Natural killer cell treated with Interleukin-12 subunit alpha and Interleukin-12 subunit beta and Interleukin-15 and Interleukin-18, amount 100 ng/mL, for 72 hours (primary cell): ENCODE measurements at regions not wholly inside any gene's neighbourhood (a gene's known extent, or its start where the extent isn't known, plus 50 kb on each side); places are given as distances from the start of the nearest gene placed in this dataset.

Experiments used
- ATAC-seq, 2 donors: fragments of 150-1000 bp; cut with Tn5 transposase in 1 of 2; sonication (Bioruptor Pico), chemical (Tn5 transposase) in 1 of 2; 2 replicates each; pipeline ENCODE4 v1.10.0; 2021
- DNase-seq: peaks from one replicate; pipeline ENCODE4 v3.0.0; 2022; ENCODE audit warnings: low spot score
- H3K27ac Mint-ChIP-seq, 2 donors: 1 replicate in 1 of 2; 2 replicates in 1 of 2; pipeline ENCODE4 v1.8.0; 2022; ENCODE audit warnings: mixed read lengths in 2 of 2, mild to moderate bottlenecking in 1 of 2, moderate library complexity in 1 of 2
- H3K27me3 Mint-ChIP-seq, 2 donors: 1 replicate in 1 of 2; 2 replicates in 1 of 2; pipeline ENCODE4 v1.8.0; 2022; ENCODE audit warnings: mixed read lengths in 2 of 2
- H3K36me3 Mint-ChIP-seq: one replicate; pipeline ENCODE4 v1.8.0; 2022; ENCODE audit warnings: mixed read lengths
- H3K4me1 Mint-ChIP-seq, 2 donors: 1 replicate in 1 of 2; 2 replicates in 1 of 2; pipeline ENCODE4 v1.8.0; 2022; ENCODE audit warnings: low read depth in 2 of 2, mixed read lengths in 2 of 2, mild to moderate bottlenecking in 1 of 2
- H3K4me3 Mint-ChIP-seq: one replicate; pipeline ENCODE4 v1.8.0; 2022; ENCODE audit warnings: mixed read lengths
- H3K9me3 Mint-ChIP-seq: 2 replicates; pipeline ENCODE4 v1.8.0; 2022; ENCODE audit warnings: mixed read lengths

DNA sequence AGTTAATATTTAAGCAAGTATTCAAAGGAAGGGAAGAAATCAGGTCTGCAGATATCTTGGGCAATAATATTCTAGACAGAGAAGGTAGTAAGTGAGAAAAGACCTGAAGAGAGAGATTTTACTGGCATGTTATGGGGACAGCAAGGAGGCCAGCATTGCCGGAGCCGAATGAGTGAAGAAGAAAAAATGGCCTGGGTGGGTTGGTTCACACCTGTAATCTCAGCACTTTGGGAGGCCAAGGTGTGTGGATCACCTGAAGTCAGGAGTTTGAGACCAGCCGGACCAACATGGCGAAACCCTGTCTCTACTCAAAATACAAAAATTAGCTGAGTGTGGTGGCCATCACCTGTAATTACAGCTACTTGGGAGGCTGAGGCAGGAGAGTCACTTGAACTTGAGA, 164.7 kb downstream of the VGLL3 start:
- no peaks in the 10 kb centered on the region for H3K4me1 Mint-ChIP-seq
- no peak for ATAC-seq
- peaks cover 15% of the 10 kb centered on the region for H3K9me3 Mint-ChIP-seq
- DNase-seq = no peak
- no peak overlapping the region for H3K27ac Mint-ChIP-seq
- H3K36me3 Mint-ChIP-seq = peaks cover 11% of the 10 kb centered on the region
- no peak overlapping the region for H3K4me3 Mint-ChIP-seq
- no peaks in the 10 kb centered on the region for H3K27me3 Mint-ChIP-seq

- ATAC-seq = no peak
- H3K9me3 Mint-ChIP-seq = peaks cover 17% of the 10 kb centered on the region
- no peaks in the 10 kb centered on the region for H3K4me1 Mint-ChIP-seq
- H3K27ac Mint-ChIP-seq = no peak overlapping the region
- H3K4me3 Mint-ChIP-seq = no peak overlapping the region
- no peaks in the 10 kb centered on the region for H3K36me3 Mint-ChIP-seq
- no peak for DNase-seq
- H3K27me3 Mint-ChIP-seq = no peaks in the 10 kb centered on the region
Measured at GRCh38 chr3:86815880-86816279, 175.1 kb downstream of the VGLL3 start.

- H3K9me3 Mint-ChIP-seq = peaks cover 15% of the 10 kb centered on the region
- DNase-seq (no peak), ATAC-seq (no peak)
- H3K27me3 Mint-ChIP-seq = no peaks in the 10 kb centered on the region
- no peak overlapping the region for H3K4me3 Mint-ChIP-seq
- H3K27ac Mint-ChIP-seq = no peak overlapping the region
- no peaks in the 10 kb centered on the region for H3K4me1 Mint-ChIP-seq
- H3K36me3 Mint-ChIP-seq = no peaks in the 10 kb centered on the region
Measured at GRCh38 chr3:86814918-86815655, 175.9 kb downstream of the VGLL3 start.

GRCh38 chr3:86814321-86814720, 176.6 kb downstream of the VGLL3 start:
- Mint-ChIP-seq H3K27me3 (no peaks in the 10 kb centered on the region), H3K4me1 (no peaks in the 10 kb centered on the region), H3K4me3 (no peak overlapping the region), H3K36me3 (no peaks in the 10 kb centered on the region), H3K27ac (no peak overlapping the region), H3K9me3 (peaks cover 15% of the 10 kb centered on the region)
- DNase-seq (no peak), ATAC-seq (no peak)

DNA sequence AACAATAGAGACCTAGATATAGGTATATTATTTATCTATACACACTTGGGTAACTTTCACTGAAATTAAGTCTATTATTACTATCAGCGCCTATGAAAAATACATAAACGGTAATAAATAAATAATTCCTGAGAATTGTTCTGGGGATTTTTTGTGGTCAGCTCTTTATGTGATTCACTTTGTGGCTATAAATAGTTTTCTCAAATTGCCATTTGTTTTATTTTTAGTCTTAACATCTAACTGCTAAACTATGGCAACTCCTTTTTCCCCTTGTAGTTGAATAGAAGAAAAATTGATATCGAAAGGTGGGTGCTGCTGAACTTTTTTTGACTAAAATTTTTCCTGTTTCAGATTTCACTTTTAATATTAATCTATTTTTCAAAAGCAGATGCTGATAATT, 189.0 kb downstream of the VGLL3 start:
- ATAC-seq = no peak
- Mint-ChIP-seq H3K27me3 (no peaks in the 10 kb centered on the region), H3K36me3 (peaks cover 15% of the 10 kb centered on the region), H3K4me1 (no peaks in the 10 kb centered on the region), H3K27ac (no peak overlapping the region), H3K9me3 (peaks cover 26% of the 10 kb centered on the region), H3K4me3 (no peak overlapping the region)
- no peak for DNase-seq

DNA sequence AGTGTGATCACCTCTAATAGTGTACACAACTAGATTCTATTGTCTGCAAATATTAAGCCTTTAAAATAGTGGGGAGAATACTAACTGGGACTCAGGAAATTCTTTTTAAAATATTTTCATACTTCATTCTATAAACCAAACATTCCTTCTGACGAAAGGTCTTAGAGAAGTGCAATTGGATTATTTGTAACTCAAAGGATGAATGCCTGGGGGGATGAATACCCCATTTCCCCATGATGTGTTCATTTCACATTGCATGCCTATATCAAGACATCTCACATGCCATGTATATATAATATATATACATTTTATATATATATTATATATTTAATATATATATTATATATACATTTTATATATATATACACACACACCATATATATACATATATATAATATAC, 189.9 kb downstream of the VGLL3 start:
- DNase-seq (no peak), ATAC-seq (no peak)
- Mint-ChIP-seq H3K27ac (no peak overlapping the region), H3K4me3 (no peak overlapping the region), H3K4me1 (no peaks in the 10 kb centered on the region), H3K9me3 (peaks cover 19% of the 10 kb centered on the region), H3K36me3 (peaks cover 12% of the 10 kb centered on the region), H3K27me3 (no peaks in the 10 kb centered on the region)

DNA sequence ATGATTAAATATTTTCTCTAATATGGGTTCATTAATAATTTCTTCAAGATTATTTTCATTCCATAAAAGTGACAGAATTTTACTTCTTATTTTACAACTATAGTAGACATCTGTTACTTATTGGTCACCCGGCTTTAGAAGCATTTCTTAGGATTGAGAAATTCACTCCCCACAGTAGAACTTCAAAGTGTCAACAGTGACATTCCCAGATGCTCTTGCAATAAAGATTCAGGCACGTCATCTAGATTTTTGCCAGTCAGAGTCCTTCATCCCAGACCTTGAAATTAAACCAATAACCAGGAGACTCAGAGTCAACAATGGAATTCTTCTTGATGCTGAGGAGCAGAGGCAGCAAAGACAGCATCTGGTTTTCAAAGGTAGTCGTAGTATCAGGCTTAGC, 190.8 kb downstream of the VGLL3 start:
- H3K4me3 Mint-ChIP-seq = no peak overlapping the region
- H3K4me1 Mint-ChIP-seq = no peaks in the 10 kb centered on the region
- ATAC-seq = no peak
- no peak overlapping the region for H3K27ac Mint-ChIP-seq
- H3K36me3 Mint-ChIP-seq = peaks cover 9% of the 10 kb centered on the region
- DNase-seq = no peak
- H3K9me3 Mint-ChIP-seq = peaks cover 12% of the 10 kb centered on the region
- no peaks in the 10 kb centered on the region for H3K27me3 Mint-ChIP-seq

DNA sequence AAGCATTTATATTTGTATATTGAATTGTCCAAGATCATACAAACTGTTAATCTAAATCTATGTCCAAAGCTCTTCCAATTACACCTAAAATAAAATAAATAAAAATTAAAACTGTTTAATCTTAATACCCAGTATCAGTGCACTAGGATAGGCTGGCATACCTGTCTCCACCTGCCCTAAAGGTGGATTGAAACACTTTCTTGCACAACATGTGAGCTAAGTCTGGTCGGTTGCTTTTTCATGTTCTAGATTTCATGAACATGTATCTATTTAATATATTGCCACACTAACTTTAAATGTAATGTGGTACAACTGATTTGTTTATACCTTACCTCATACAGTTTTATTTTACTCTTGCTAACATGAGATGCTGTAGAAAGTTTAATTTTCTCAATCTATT, 193.0 kb downstream of the VGLL3 start:
- ATAC-seq (no peak), DNase-seq (no peak)
- no peaks in the 10 kb centered on the region for H3K27me3 Mint-ChIP-seq
- no peaks in the 10 kb centered on the region for H3K9me3 Mint-ChIP-seq
- no peaks in the 10 kb centered on the region for H3K4me1 Mint-ChIP-seq
- no peaks in the 10 kb centered on the region for H3K36me3 Mint-ChIP-seq
- H3K27ac Mint-ChIP-seq = no peak overlapping the region
- no peak overlapping the region for H3K4me3 Mint-ChIP-seq

- no peak for ATAC-seq
- Mint-ChIP-seq H3K27me3 (no peaks in the 10 kb centered on the region), H3K4me1 (no peaks in the 10 kb centered on the region), H3K4me3 (no peak overlapping the region), H3K9me3 (no peaks in the 10 kb centered on the region), H3K36me3 (no peaks in the 10 kb centered on the region), H3K27ac (no peak overlapping the region)
- DNase-seq = no peak
Measured at GRCh38 chr3:86794361-86795065, 196.4 kb downstream of the VGLL3 start.

DNA sequence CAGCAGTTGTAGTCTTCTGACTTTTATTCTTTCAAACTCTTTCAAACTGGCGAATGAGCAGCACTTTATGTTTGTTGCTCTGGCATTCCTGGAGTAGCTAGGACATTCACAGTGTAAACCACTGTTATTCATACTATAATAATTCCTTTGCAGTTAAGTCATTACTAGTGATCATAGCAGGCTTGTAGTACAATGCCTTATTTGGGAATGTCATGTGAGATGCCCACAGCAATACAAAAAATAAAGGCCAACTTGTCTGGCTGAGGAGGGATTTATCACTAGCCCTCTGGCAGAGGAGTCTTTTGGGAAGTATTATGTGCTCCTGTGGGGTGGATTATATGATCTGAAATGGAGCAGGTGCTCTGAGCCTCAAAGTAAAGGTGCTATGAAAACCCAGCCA, 197.2 kb downstream of the VGLL3 start:
- Mint-ChIP-seq H3K27ac (no peak overlapping the region), H3K4me3 (no peak overlapping the region), H3K36me3 (no peaks in the 10 kb centered on the region), H3K4me1 (no peaks in the 10 kb centered on the region), H3K27me3 (no peaks in the 10 kb centered on the region), H3K9me3 (no peaks in the 10 kb centered on the region)
- DNase-seq (no peak), ATAC-seq (no peak)

GRCh38 chr3:86792316-86792715, 198.6 kb downstream of the VGLL3 start:
- Mint-ChIP-seq H3K27me3 (no peaks in the 10 kb centered on the region), H3K4me3 (no peak overlapping the region), H3K36me3 (no peaks in the 10 kb centered on the region), H3K9me3 (no peaks in the 10 kb centered on the region), H3K4me1 (no peaks in the 10 kb centered on the region), H3K27ac (no peak overlapping the region)
- ATAC-seq = no peak
- DNase-seq = no peak

- H3K36me3 Mint-ChIP-seq = no peaks in the 10 kb centered on the region
- DNase-seq = no peak
- no peak for ATAC-seq
Measured at GRCh38 chr3:86790884-86791549, 199.9 kb downstream of the VGLL3 start.

GRCh38 chr3:86788371-86788770, 202.6 kb downstream of the VGLL3 start:
- H3K27me3 Mint-ChIP-seq = no peaks in the 10 kb centered on the region
- H3K36me3 Mint-ChIP-seq = no peaks in the 10 kb centered on the region
- DNase-seq (no peak), ATAC-seq (no peak)
- H3K27ac Mint-ChIP-seq = no peak overlapping the region
- no peak overlapping the region for H3K4me3 Mint-ChIP-seq
- no peaks in the 10 kb centered on the region for H3K4me1 Mint-ChIP-seq
- H3K9me3 Mint-ChIP-seq = no peaks in the 10 kb centered on the region

More at GRCh38 chr3:86790884-86791549, 199.9 kb downstream of the VGLL3 start:
- H3K27me3 Mint-ChIP-seq = no peaks in the 10 kb centered on the region
- H3K4me1 Mint-ChIP-seq = no peaks in the 10 kb centered on the region
- no peak overlapping the region for H3K4me3 Mint-ChIP-seq
- H3K9me3 Mint-ChIP-seq = no peaks in the 10 kb centered on the region
- no peak overlapping the region for H3K27ac Mint-ChIP-seq

GRCh38 chr3:86787091-86787490, 203.9 kb downstream of the VGLL3 start:
- Mint-ChIP-seq H3K4me1 (no peaks in the 10 kb centered on the region), H3K36me3 (no peaks in the 10 kb centered on the region), H3K4me3 (no peak overlapping the region), H3K9me3 (no peaks in the 10 kb centered on the region), H3K27me3 (no peaks in the 10 kb centered on the region), H3K27ac (no peak overlapping the region)
- ATAC-seq (no peak), DNase-seq (no peak)
